ENCODE measurements at regions not wholly inside any gene's neighbourhood (a gene's known extent, or its start where the extent isn't known, plus 50 kb on each side); places are given as distances from the start of the nearest gene placed in this dataset.

DNA sequence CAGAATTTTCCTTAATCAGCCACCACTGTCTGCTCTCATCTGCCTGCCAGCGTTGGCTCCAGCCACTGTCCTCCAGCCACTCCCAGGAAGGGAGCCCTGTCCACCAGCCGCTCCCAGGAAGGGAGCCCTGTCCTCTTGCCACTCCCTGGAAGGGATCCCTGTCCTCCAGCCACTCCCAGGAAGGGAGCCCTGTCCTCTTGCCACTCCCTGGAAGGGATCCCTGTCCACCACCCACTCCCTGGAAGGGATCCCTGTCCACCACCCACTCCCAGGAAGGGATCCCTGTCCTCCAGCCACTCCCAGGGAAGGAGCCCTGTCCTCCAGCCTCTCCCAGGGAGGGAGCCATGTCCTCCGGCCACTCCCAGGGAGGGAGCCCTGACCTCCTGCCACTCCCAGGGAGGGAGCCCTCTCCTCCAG lies 726.5 kb downstream of the PTPRU start:
- no peaks in the 10 kb centered on the region for H3K36me3 Mint-ChIP-seq
- ATAC-seq (replicated peaks) (no peak), DNase-seq (no peak)
- H3K4me3 Mint-ChIP-seq, result no peak overlapping the region
- H3K9me3 Mint-ChIP-seq, result peaks cover 3 to 4% of the 10 kb centered on the region in 2 donors
- H3K27ac Mint-ChIP-seq, result no peak overlapping the region
- no peaks in the 10 kb centered on the region for H3K4me1 Mint-ChIP-seq
- peaks cover 6 to 11% of the 10 kb centered on the region in 2 donors for H3K27me3 Mint-ChIP-seq

GRCh38 chr1:29962336-29962735 lies 726.0 kb downstream of the PTPRU start:
- Mint-ChIP-seq H3K27me3 (peaks cover 6 to 11% of the 10 kb centered on the region in 2 donors), H3K4me1 (no peaks in the 10 kb centered on the region), H3K4me3 (no peak overlapping the region), H3K36me3 (no peaks in the 10 kb centered on the region), H3K27ac (no peak overlapping the region), H3K9me3 (peaks cover 3 to 4% of the 10 kb centered on the region in 2 donors)
- DNase-seq, result no peak
- no peak for ATAC-seq (replicated peaks)

GRCh38 chr1:29961293-29962059 lies 725.2 kb downstream of the PTPRU start:
- no peaks in the 10 kb centered on the region for H3K36me3 Mint-ChIP-seq
- H3K4me1 Mint-ChIP-seq, result no peaks in the 10 kb centered on the region
- H3K27me3 Mint-ChIP-seq, result peaks cover 6 to 11% of the 10 kb centered on the region in 2 donors
- DNase-seq, result no peak
- H3K4me3 Mint-ChIP-seq, result no peak overlapping the region
- H3K27ac Mint-ChIP-seq, result no peak overlapping the region
- H3K9me3 Mint-ChIP-seq, result peaks cover 3 to 10% of the 10 kb centered on the region in 2 donors
- ATAC-seq (replicated peaks), result no peak

DNA sequence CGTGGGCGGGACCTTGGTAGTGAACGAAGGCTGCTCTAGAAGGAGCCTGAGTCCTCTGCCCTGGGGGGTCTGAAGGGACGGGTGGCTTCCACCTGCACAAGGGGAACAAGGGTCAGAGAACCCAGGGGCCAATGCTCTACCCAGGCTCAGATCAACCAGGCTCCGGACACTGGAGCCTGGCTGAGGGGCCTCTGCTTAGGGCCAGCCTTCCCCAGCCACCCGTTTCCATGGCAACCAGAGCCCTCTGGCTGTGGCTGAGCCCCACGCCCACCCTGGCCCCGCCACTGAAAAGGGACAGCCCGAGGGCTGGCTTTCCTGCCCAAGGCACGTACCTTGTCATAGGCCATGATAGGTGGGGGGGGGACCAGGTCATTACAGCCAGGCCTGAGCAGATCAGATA lies 724.6 kb downstream of the PTPRU start:
- Mint-ChIP-seq H3K4me3 (no peak overlapping the region), H3K27me3 (peaks cover 6 to 9% of the 10 kb centered on the region in 2 donors), H3K9me3 (peaks cover 7 to 10% of the 10 kb centered on the region in 2 donors), H3K27ac (no peak overlapping the region), H3K36me3 (no peaks in the 10 kb centered on the region), H3K4me1 (no peaks in the 10 kb centered on the region)
- no peak for DNase-seq
- no peak for ATAC-seq (replicated peaks)

DNA sequence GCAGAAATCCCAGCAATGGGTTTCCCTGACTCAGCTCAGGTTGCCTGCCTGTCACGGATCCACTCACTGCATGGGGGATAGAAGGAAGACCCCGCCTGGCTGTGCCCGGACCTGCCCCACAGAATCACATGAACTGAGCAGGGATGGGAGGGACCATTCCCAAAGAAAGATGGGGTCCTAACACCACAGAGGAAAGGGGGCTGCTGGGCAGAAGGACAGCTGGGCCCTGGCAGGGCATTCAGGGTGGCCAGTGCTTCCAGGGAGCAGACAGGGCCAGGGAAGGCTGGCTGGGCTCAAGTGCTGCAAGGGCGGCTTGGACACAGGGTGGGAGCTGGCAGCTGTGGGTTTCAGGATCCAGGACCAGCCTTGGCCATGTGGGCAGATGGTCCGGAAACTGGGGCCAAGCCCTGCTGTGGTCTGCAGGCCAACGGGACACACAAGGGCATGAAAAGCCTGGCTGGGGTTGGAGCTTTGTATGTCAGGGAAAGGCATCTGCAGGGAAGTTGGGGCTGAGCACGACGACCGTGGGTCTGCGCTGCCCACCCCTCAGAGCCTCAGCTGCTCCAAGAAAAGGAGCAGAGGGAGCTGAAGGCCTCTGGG lies 723.9 kb downstream of the PTPRU start:
- DNase-seq (no peak), ATAC-seq (replicated peaks) (no peak)
- H3K27me3 Mint-ChIP-seq, result peaks cover 6 to 12% of the 10 kb centered on the region in 2 donors
- H3K4me1 Mint-ChIP-seq, result no peaks in the 10 kb centered on the region
- H3K4me3 Mint-ChIP-seq, result no peak overlapping the region
- H3K9me3 Mint-ChIP-seq, result peaks cover 9 to 10% of the 10 kb centered on the region in 2 donors
- no peak overlapping the region for H3K27ac Mint-ChIP-seq
- H3K36me3 Mint-ChIP-seq, result no peaks in the 10 kb centered on the region

- Mint-ChIP-seq H3K36me3 (no peaks in the 10 kb centered on the region), H3K27ac (no peak overlapping the region), H3K4me3 (no peak overlapping the region), H3K27me3 (peaks cover 6 to 12% of the 10 kb centered on the region in 2 donors), H3K4me1 (no peaks in the 10 kb centered on the region), H3K9me3 (peaks cover 9 to 10% of the 10 kb centered on the region in 2 donors)
- DNase-seq (no peak), ATAC-seq (replicated peaks) (no peak)
Measured at GRCh38 chr1:29959356-29959755, 723.0 kb downstream of the PTPRU start.

DNA sequence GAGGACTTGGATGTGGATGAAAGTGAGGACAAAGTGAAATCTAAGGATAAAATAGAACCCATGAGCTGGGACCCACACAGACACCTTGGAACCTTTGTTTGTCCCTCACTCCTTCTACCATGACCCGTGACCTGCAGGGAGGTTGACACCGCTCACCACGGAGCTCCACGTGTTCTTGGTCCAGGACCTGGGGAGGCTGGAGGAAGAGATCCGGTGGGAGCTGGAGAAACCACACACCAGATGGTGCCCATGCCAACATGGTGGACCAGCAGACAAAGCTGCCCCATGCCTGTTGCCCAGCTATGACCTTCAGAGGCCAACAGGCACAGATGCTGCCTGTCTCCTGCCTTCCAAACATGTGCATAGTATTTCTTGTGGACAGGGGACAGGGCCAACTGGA lies 721.9 kb downstream of the PTPRU start:
- H3K36me3 Mint-ChIP-seq, result no peaks in the 10 kb centered on the region

GRCh38 chr1:29956349-29957030 lies 720.2 kb downstream of the PTPRU start:
- ATAC-seq (replicated peaks) (no peak), DNase-seq (no peak)
- Mint-ChIP-seq H3K4me1 (no peaks in the 10 kb centered on the region), H3K27me3 (peaks cover 7 to 19% of the 10 kb centered on the region in 2 donors), H3K9me3 (peaks cover 6% of the 10 kb centered on the region in 2 donors), H3K27ac (no peak overlapping the region), H3K36me3 (no peaks in the 10 kb centered on the region), H3K4me3 (no peak overlapping the region)

More for the DNA sequence above, 721.9 kb downstream of the PTPRU start:
- Mint-ChIP-seq H3K9me3 (peaks cover 9 to 10% of the 10 kb centered on the region in 2 donors), H3K4me1 (no peaks in the 10 kb centered on the region), H3K27ac (no peak overlapping the region), H3K4me3 (no peak overlapping the region), H3K27me3 (peaks cover 11 to 12% of the 10 kb centered on the region in 2 donors)
- no peak for ATAC-seq (replicated peaks)
- no peak for DNase-seq

GRCh38 chr1:29954591-29954990 lies 718.3 kb downstream of the PTPRU start:
- Mint-ChIP-seq H3K36me3 (no peaks in the 10 kb centered on the region), H3K4me3 (no peak overlapping the region), H3K27ac (no peak overlapping the region), H3K27me3 (peaks cover 6 to 19% of the 10 kb centered on the region in 2 donors), H3K4me1 (no peaks in the 10 kb centered on the region), H3K9me3 (peaks cover 6% of the 10 kb centered on the region in 2 donors)
- DNase-seq (no peak), ATAC-seq (replicated peaks) (no peak)

DNA sequence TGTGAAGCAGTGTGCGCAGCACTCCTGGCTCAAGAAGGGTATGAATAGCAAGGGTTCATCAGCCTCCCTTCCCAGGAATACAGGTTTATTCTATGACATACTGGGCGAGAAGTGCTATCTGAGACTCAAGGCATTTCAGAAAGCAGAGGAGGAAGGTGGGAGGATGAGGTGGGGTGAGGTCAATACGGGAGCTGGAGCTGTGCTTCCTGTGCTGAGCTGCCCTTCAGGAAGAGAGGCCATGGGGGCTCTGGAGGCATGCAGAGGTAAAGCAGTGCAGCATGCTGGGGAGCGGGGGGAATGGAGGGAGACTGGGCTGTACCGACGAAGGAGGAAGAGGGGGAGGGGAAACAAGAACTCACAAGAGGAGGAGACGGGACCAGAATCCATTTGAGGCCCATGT lies 717.6 kb downstream of the PTPRU start:
- H3K9me3 Mint-ChIP-seq, result peaks cover 6% of the 10 kb centered on the region in 2 donors
- H3K4me1 Mint-ChIP-seq, result no peaks in the 10 kb centered on the region
- no peaks in the 10 kb centered on the region for H3K36me3 Mint-ChIP-seq
- H3K27ac Mint-ChIP-seq, result no peak overlapping the region
- H3K4me3 Mint-ChIP-seq, result no peak overlapping the region
- DNase-seq (no peak), ATAC-seq (replicated peaks) (no peak)
- peaks cover 6 to 19% of the 10 kb centered on the region in 2 donors for H3K27me3 Mint-ChIP-seq

DNA sequence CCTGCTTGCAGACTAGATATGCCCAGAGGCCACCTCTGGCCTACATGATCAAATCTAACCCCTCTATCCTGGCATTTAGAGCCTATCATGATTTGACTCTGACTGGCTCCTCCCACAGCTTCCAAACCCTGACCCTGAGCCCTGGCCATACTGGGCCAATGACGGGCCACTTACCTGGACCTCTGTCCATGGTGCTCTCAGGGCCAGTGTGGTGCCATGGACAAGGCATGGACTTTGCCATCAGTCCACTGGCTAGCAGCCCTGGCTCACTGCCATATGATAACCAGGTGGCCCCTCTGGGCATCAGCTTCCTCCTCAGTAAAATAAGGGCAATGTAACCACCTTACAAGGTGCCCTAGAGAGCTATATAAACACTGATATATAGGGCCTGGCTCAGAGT lies 713.4 kb downstream of the PTPRU start:
- no peak overlapping the region for H3K27ac Mint-ChIP-seq
- H3K27me3 Mint-ChIP-seq, result peaks cover 17 to 22% of the 10 kb centered on the region in 2 donors
- no peak for ATAC-seq (replicated peaks)
- peaks cover 0 to 2% of the 10 kb centered on the region in 2 donors for H3K9me3 Mint-ChIP-seq
- H3K4me3 Mint-ChIP-seq, result no peak overlapping the region
- DNase-seq, result no peak
- no peaks in the 10 kb centered on the region for H3K36me3 Mint-ChIP-seq
- H3K4me1 Mint-ChIP-seq, result no peaks in the 10 kb centered on the region

DNA sequence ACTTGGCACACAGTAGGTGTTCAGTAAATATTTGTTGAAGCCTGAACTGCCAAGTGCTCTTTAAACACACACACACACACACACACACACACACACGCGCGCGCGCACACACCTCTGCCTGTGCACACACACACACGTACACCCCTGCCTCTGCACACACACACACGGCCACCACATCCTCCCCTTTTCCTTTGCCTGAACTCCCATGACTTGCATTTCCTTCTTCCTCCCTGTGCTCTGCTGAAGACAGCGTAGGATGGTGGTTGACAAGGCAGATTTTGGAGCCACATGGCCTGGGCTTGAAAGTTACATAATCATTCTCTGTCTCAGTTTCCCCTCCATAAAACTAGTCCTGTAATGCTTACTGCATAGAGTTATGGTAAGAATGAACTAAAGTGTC lies 712.3 kb downstream of the PTPRU start:
- Mint-ChIP-seq H3K27ac (no peak overlapping the region), H3K4me1 (no peaks in the 10 kb centered on the region), H3K9me3 (peaks cover 0 to 2% of the 10 kb centered on the region in 2 donors), H3K36me3 (no peaks in the 10 kb centered on the region), H3K4me3 (no peak overlapping the region), H3K27me3 (peaks cover 11 to 17% of the 10 kb centered on the region in 2 donors)
- DNase-seq, result no peak
- ATAC-seq (replicated peaks), result no peak

- Mint-ChIP-seq H3K27me3 (peaks cover 8 to 20% of the 10 kb centered on the region in 2 donors), H3K4me3 (no peak overlapping the region), H3K36me3 (no peaks in the 10 kb centered on the region), H3K4me1 (no peaks in the 10 kb centered on the region), H3K27ac (no peak overlapping the region), H3K9me3 (peaks cover 0 to 2% of the 10 kb centered on the region in 2 donors)
- DNase-seq, result no peak
- ATAC-seq (replicated peaks), result no peak
Measured at GRCh38 chr1:29946057-29946456, 709.7 kb downstream of the PTPRU start.

GRCh38 chr1:29945426-29945825 lies 709.1 kb downstream of the PTPRU start:
- H3K4me1 Mint-ChIP-seq, result no peaks in the 10 kb centered on the region
- ATAC-seq (replicated peaks), result no peak

More at GRCh38 chr1:29945426-29945825, 709.1 kb downstream of the PTPRU start:
- Mint-ChIP-seq H3K27ac (no peak overlapping the region), H3K27me3 (peaks cover 8 to 21% of the 10 kb centered on the region in 2 donors), H3K36me3 (no peaks in the 10 kb centered on the region), H3K4me3 (no peak overlapping the region), H3K9me3 (peaks cover 0 to 2% of the 10 kb centered on the region in 2 donors)
- DNase-seq, result no peak
